Activated naive CD4-positive, alpha-beta T cell treated with anti-CD3 and anti-CD28 coated beads for 36 hours (primary cell): ENCODE measurements at regions not wholly inside any gene's neighbourhood (a gene's known extent, or its start where the extent isn't known, plus 50 kb on each side); places are given as distances from the start of the nearest gene placed in this dataset.

ENCODE experiments used
- CTCF ChIA-PET: fragments of 350-600 bp; sonication (Branson Sonifier 250); formaldehyde crosslinking; loops from one replicate; lab custom pipeline; 2021; ENCODE audit warnings: antibody characterized with exemption; lab: Charles Lee
- DNase-seq: peaks from one replicate; pipeline ENCODE4 v3.0.0-alpha.2; 2020
- H3K27ac Mint-ChIP-seq: one replicate; pipeline ENCODE4 v1.8.0; 2021; ENCODE audit warnings: mild to moderate bottlenecking, mixed read lengths
- H3K27me3 Mint-ChIP-seq: one replicate; pipeline ENCODE4 v1.8.0; 2021; ENCODE audit warnings: low read depth, mixed read lengths
- H3K36me3 Mint-ChIP-seq: one replicate; pipeline ENCODE4 v1.8.0; 2021; ENCODE audit warnings: low read depth, mixed read lengths
- H3K4me1 Mint-ChIP-seq: one replicate; pipeline ENCODE4 v1.8.0; 2021; ENCODE audit warnings: low read depth, mixed read lengths
- H3K4me3 Mint-ChIP-seq: one replicate; pipeline ENCODE4 v1.8.0; 2021; ENCODE audit warnings: mild to moderate bottlenecking, moderate library complexity, mixed read lengths
- H3K9me3 Mint-ChIP-seq: one replicate; pipeline ENCODE4 v1.8.0; 2021; ENCODE audit warnings: mixed read lengths
- intact Hi-C: fragments of 100-400 bp; cut with micrococcal nuclease; formaldehyde crosslinking; loops from one replicate; pipeline ENCODE4 v1.15.1; 2023

- Mint-ChIP-seq H3K36me3 (no peaks in the 10 kb centered on the region), H3K4me1 (no peaks in the 10 kb centered on the region), H3K27me3 (peaks cover 4% of the 10 kb centered on the region), H3K9me3 (no peaks in the 10 kb centered on the region), H3K27ac (no peak overlapping the region), H3K4me3 (no peak overlapping the region)
- no peak for DNase-seq
- intact Hi-C loops, result no loop called here
- CTCF ChIA-PET, result no interaction called here
Measured at GRCh38 chr13:21936674-21937073, 265.8 kb downstream of the FGF9 start.

DNA sequence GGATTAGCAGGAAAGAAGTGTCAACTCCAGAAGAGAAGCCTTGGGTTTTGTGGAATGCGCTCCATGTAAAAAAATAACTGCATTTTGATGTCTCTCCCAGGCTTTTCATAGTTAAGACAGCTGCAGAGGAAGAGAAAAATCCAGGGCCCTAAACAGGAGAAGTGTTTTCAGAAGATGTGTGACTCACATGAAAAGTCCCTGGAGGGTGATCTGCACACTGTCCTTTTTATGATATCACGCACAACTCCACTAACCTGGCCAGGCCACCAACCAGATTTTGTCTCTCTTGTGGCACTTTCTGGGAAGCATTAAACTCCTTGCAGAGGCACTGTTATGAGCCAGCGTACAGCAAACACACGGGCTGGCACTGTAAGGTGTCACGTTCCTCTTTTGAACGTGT is 267.3 kb downstream of the FGF9 start:
- H3K36me3 Mint-ChIP-seq, result no peaks in the 10 kb centered on the region
- CTCF ChIA-PET, result no interaction called here
- intact Hi-C loops, result no loop called here
- no peaks in the 10 kb centered on the region for H3K4me1 Mint-ChIP-seq
- H3K9me3 Mint-ChIP-seq, result peaks cover 2% of the 10 kb centered on the region
- peaks cover 4% of the 10 kb centered on the region for H3K27me3 Mint-ChIP-seq
- no peak overlapping the region for H3K4me3 Mint-ChIP-seq
- H3K27ac Mint-ChIP-seq, result no peak overlapping the region
- no peak for DNase-seq

DNA sequence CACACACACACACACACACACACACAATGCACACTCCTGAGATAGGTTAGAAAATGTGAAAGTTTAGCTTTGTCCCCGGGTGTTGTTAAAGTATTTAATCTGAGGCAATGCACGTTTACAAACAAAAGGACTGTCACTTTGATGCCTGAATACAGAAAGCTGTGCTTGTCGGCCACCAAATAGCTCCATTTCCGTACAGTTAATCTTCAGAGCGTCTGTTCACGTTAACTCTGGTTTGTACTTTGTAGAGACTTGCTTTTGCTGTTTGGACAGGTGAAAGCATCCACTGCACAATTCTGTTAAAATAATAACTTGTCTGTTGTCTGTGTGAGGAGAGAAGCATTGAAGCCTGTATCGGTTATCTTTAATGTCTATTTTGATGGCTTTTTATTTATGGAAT is 267.8 kb downstream of the FGF9 start:
- H3K4me1 Mint-ChIP-seq, result no peaks in the 10 kb centered on the region
- H3K36me3 Mint-ChIP-seq, result no peaks in the 10 kb centered on the region
- H3K9me3 Mint-ChIP-seq, result peaks cover 6% of the 10 kb centered on the region
- no peak overlapping the region for H3K27ac Mint-ChIP-seq
- DNase-seq, result no peak
- H3K27me3 Mint-ChIP-seq, result peaks cover 4% of the 10 kb centered on the region
- H3K4me3 Mint-ChIP-seq, result no peak overlapping the region
- intact Hi-C loops, result no loop called here
- CTCF ChIA-PET, result interaction anchor here (0.6 kb wide), 1 partner anchor 295 kb away, joined by 3 read pairs; no protein-coding TSS in a partner anchor

DNA sequence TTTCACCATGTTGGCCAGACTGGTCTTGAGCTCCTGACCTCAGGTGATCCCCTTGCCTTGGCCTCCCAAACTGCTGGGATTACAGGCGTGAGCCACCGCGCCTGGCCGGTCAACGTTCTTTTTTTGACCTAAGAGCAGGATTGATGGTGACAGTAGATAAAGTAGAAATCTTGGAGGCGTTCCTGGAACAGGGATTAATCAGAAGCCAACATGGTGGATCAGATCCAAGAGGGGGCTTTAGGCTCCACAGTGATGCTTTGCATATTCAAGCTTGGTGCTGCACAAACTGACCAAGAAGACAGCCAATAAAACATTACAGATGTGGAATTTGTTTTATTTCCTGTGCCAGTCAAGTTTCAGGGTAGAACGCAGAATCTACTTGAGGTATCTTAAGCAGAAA is 271.2 kb downstream of the FGF9 start:
- H3K27ac Mint-ChIP-seq, result no peak overlapping the region

DNA sequence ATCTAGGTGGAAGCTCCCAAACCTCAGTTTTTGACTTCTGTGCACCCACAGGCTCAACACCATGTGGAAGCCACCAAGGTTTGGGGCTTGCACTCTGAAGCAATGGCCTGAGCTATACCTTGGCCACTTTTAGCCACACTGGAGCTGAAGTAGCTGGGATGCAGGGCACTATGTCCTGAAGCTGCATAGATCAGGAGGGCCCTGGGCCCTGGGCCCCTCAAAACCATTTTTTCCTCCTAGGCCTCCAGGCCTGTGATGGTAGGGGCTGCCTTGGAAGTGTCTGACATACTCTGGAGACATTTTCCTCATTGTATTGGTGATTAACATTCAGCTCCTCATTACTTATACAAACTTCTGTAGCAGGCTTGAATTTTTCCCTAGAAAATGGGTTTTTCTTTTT is 273.7 kb downstream of the FGF9 start:
- Mint-ChIP-seq H3K4me3 (no peak overlapping the region), H3K36me3 (peaks cover 5% of the 10 kb centered on the region), H3K27me3 (peaks cover 2% of the 10 kb centered on the region), H3K4me1 (no peaks in the 10 kb centered on the region), H3K27ac (no peak overlapping the region), H3K9me3 (peaks cover 28% of the 10 kb centered on the region)
- CTCF ChIA-PET, result no interaction called here
- DNase-seq, result no peak
- intact Hi-C loops, result no loop called here

More for the DNA sequence above, 271.2 kb downstream of the FGF9 start:
- Mint-ChIP-seq H3K9me3 (peaks cover 28% of the 10 kb centered on the region), H3K36me3 (peaks cover 5% of the 10 kb centered on the region), H3K4me3 (no peak overlapping the region), H3K27me3 (peaks cover 4% of the 10 kb centered on the region), H3K4me1 (no peaks in the 10 kb centered on the region)
- no peak for DNase-seq
- intact Hi-C loops, result no loop called here
- CTCF ChIA-PET, result no interaction called here

- DNase-seq, result no peak
- Mint-ChIP-seq H3K4me1 (no peaks in the 10 kb centered on the region), H3K36me3 (peaks cover 5% of the 10 kb centered on the region), H3K27me3 (no peaks in the 10 kb centered on the region), H3K9me3 (peaks cover 28% of the 10 kb centered on the region), H3K4me3 (no peak overlapping the region), H3K27ac (no peak overlapping the region)
- intact Hi-C loops, result no loop called here
- CTCF ChIA-PET, result no interaction called here
Measured at GRCh38 chr13:21945195-21945594, 274.3 kb downstream of the FGF9 start.

- intact Hi-C loops, result no loop called here
- H3K9me3 Mint-ChIP-seq, result peaks cover 28% of the 10 kb centered on the region
- no peaks in the 10 kb centered on the region for H3K4me1 Mint-ChIP-seq
Measured at GRCh38 chr13:21946964-21947363, 276.1 kb downstream of the FGF9 start.

GRCh38 chr13:21948769-21949474 is 278.0 kb downstream of the FGF9 start:
- intact Hi-C loops, result no loop called here
- Mint-ChIP-seq H3K4me3 (no peak overlapping the region), H3K27me3 (no peaks in the 10 kb centered on the region), H3K27ac (no peak overlapping the region), H3K9me3 (peaks cover 19% of the 10 kb centered on the region), H3K36me3 (peaks cover 5% of the 10 kb centered on the region), H3K4me1 (no peaks in the 10 kb centered on the region)
- DNase-seq, result no peak
- CTCF ChIA-PET, result no interaction called here

More at GRCh38 chr13:21946964-21947363, 276.1 kb downstream of the FGF9 start:
- no peak for DNase-seq
- Mint-ChIP-seq H3K4me3 (no peak overlapping the region), H3K36me3 (peaks cover 5% of the 10 kb centered on the region), H3K27ac (no peak overlapping the region), H3K27me3 (no peaks in the 10 kb centered on the region)
- CTCF ChIA-PET, result no interaction called here

DNA sequence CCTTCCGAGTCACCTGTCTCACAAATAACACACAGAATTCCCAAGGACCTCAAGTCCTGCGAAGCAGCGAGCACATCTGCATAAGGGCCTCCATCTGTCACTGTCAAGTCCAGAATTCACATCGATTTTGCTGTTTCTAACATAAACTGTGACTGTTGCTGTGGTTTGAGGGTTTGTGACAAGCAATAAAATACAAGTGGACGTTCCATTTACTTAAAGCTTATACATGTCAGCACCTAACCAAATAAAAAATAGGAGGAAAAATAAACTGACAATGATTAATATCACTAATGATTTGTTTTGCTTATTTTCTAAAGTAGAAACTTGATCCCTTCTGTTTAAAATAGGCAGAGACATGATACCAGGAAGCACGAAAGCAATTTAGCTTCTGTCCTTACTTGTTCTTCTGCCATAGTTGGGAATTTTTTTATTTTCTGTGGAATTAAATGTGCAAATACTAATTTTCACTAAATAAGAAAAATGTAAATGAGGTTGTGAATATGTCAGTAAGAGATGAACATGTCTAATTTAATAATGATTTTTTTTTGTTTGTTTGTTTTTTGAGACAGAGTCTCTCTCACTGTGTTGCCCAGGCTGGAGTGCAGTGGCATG is 279.1 kb downstream of the FGF9 start:
- no peaks in the 10 kb centered on the region for H3K4me1 Mint-ChIP-seq
- peaks cover 13% of the 10 kb centered on the region for H3K9me3 Mint-ChIP-seq
- DNase-seq, result no peak
- no peak overlapping the region for H3K4me3 Mint-ChIP-seq
- no peak overlapping the region for H3K27ac Mint-ChIP-seq
- H3K27me3 Mint-ChIP-seq, result no peaks in the 10 kb centered on the region
- peaks cover 5% of the 10 kb centered on the region for H3K36me3 Mint-ChIP-seq
- CTCF ChIA-PET, result no interaction called here
- intact Hi-C loops, result no loop called here

GRCh38 chr13:21956666-21957065 is 285.8 kb downstream of the FGF9 start:
- no peak for DNase-seq
- intact Hi-C loops, result no loop called here
- Mint-ChIP-seq H3K27ac (no peak overlapping the region), H3K4me3 (no peak overlapping the region), H3K36me3 (no peaks in the 10 kb centered on the region), H3K4me1 (no peaks in the 10 kb centered on the region), H3K9me3 (peaks cover 8% of the 10 kb centered on the region), H3K27me3 (no peaks in the 10 kb centered on the region)
- CTCF ChIA-PET, result no interaction called here

DNA sequence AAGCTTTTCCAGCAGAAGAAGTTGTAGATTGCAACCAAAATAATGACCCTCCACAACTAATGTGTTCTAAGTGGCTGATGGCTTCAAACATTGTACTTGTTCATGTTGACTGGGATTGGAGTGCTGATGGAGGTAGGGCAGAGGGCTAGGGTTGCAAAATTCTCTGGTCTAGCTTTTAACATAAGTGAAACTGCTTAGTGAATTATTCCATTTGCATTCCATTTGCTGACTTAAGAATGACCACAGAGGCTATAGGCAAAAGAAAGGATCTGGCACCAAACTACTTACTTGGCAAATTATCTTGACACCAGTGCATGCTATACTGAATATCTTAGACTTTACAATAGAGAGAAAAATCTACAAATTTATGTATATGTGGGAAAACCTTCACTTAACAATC is 287.0 kb downstream of the FGF9 start:
- H3K27me3 Mint-ChIP-seq, result no peaks in the 10 kb centered on the region
- no peak overlapping the region for H3K4me3 Mint-ChIP-seq
- H3K36me3 Mint-ChIP-seq, result no peaks in the 10 kb centered on the region
- intact Hi-C loops, result no loop called here
- H3K27ac Mint-ChIP-seq, result no peak overlapping the region
- no peaks in the 10 kb centered on the region for H3K4me1 Mint-ChIP-seq
- no peak for DNase-seq
- CTCF ChIA-PET, result no interaction called here
- peaks cover 10% of the 10 kb centered on the region for H3K9me3 Mint-ChIP-seq

GRCh38 chr13:21960108-21960507 is 289.2 kb downstream of the FGF9 start:
- H3K27ac Mint-ChIP-seq, result no peak overlapping the region
- peaks cover 10% of the 10 kb centered on the region for H3K9me3 Mint-ChIP-seq
- no peak for DNase-seq
- no peaks in the 10 kb centered on the region for H3K4me1 Mint-ChIP-seq
- H3K4me3 Mint-ChIP-seq, result no peak overlapping the region
- intact Hi-C loops, result no loop called here
- no peaks in the 10 kb centered on the region for H3K27me3 Mint-ChIP-seq
- CTCF ChIA-PET, result no interaction called here
- H3K36me3 Mint-ChIP-seq, result no peaks in the 10 kb centered on the region

GRCh38 chr13:21964686-21965085 is 293.8 kb downstream of the FGF9 start:
- Mint-ChIP-seq H3K36me3 (no peaks in the 10 kb centered on the region), H3K4me3 (no peak overlapping the region), H3K4me1 (no peaks in the 10 kb centered on the region), H3K27me3 (no peaks in the 10 kb centered on the region), H3K27ac (no peak overlapping the region), H3K9me3 (peaks cover 6% of the 10 kb centered on the region)
- intact Hi-C loops, result no loop called here
- DNase-seq, result no peak
- CTCF ChIA-PET, result no interaction called here
